ENCODE measurements at regions not wholly inside any gene's neighbourhood (a gene's known extent, or its start where the extent isn't known, plus 50 kb on each side); places are given as distances from the start of the nearest gene placed in this dataset.
"Not testable (repeated sequence)": the region's sequence is repeated elsewhere in the genome, so short reads cannot be mapped to it uniquely, and the experiment has no call there.

DNA sequence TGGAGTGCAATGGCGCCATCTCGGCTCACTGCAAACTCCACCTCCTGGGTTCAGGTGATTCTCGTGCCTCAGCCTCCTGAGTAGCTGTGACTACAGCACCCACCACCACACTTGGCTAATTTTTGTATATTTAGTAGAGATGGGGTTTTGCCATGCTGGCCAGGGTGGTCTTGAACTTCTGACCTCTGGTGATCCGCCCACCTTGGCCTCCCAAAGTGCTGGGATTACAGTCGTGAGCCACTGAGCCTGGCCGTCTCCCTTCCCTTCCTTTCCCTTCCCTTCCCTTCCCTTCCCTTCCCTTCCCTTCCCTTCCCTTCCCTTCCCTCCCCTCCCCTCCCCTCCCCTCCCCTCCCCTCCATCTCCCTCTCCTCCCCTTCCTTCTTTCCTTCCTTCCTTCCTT, 248.9 kb downstream of the NPIPA7 start:
- H3K27me3 Mint-ChIP-seq (ENCODE audit: unreplicated experiment); H3K36me3 Mint-ChIP-seq (ENCODE audit: unreplicated experiment): not testable (repeated sequence)

DNA sequence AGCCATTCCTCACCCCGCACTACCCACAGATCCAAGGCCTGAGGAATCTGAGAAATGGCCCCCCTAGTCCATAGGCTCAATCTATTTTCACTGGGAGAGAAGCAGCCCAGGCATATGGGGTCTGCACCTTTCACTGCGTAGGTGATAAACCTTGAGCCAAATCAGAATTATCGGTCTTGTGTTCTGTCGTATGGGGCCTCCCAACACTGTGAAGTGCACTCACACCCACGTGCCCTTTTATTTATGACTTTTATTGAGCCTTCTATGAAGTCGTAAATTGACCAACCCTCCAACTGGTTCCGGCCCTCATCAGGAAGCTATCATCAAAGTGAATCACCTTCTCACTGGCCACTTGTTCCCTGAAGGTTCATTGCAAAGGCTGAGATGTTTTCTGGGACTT, 259.3 kb downstream of the NPIPA7 start:
- H3K27ac Mint-ChIP-seq (ENCODE audit: unreplicated experiment); DNase-seq; H3K27me3 Mint-ChIP-seq (ENCODE audit: unreplicated experiment): not testable (repeated sequence)

More for the DNA sequence above, 248.9 kb downstream of the NPIPA7 start:
- not testable (repeated sequence) for DNase-seq; H3K4me3 Mint-ChIP-seq (ENCODE audit: unreplicated experiment); H3K27ac Mint-ChIP-seq (ENCODE audit: unreplicated experiment); H3K9me3 Mint-ChIP-seq (ENCODE audit: unreplicated experiment); H3K4me1 Mint-ChIP-seq (ENCODE audit: low read depth, unreplicated experiment)

DNA sequence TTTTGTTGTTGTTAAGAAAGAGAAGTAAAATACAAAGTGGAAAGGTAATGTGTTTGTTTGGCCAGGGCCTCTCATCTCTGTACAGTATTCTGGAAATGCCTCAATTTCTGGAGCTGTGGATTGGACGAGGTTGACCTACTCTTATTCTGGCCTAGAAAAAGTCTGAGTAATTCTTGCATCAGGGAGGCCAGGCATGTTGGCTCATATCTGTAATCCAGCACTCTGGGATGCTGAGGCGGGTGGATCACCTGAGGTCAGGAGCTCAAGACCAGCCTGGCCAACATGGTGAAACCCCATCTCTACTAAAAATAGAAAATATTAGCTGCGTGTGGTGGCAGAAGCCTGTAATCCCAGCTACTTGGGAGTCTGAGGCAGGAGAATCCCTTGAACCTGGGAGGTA, 259.8 kb downstream of the NPIPA7 start:
- H3K4me3 Mint-ChIP-seq (ENCODE audit: unreplicated experiment); DNase-seq; H3K4me1 Mint-ChIP-seq (ENCODE audit: low read depth, unreplicated experiment); H3K27ac Mint-ChIP-seq (ENCODE audit: unreplicated experiment); H3K9me3 Mint-ChIP-seq (ENCODE audit: unreplicated experiment); H3K36me3 Mint-ChIP-seq (ENCODE audit: unreplicated experiment); H3K27me3 Mint-ChIP-seq (ENCODE audit: unreplicated experiment): not testable (repeated sequence)

More for the DNA sequence above, 259.3 kb downstream of the NPIPA7 start:
- not testable (repeated sequence) for H3K4me1 Mint-ChIP-seq (ENCODE audit: low read depth, unreplicated experiment); H3K4me3 Mint-ChIP-seq (ENCODE audit: unreplicated experiment); H3K36me3 Mint-ChIP-seq (ENCODE audit: unreplicated experiment); H3K9me3 Mint-ChIP-seq (ENCODE audit: unreplicated experiment)

DNA sequence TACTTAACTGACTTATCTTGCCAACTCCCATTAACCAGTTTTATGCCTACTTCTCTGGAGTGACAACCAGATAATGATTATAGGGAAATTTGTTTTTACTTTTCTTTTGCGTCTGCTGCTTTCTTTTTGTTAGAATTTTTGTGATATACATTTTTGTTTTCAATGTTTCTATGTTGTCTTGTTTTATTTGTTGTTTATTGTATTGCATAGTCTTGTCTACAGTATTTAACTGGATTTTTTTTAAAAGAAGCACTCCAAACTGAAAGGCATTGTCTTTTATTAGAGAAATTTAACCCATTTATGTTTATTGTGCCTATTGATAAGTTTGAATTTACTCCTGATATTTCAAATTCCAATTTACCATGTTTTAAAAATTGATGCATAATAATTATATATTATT, 264.9 kb downstream of the NPIPA7 start:
- H3K4me3 Mint-ChIP-seq (ENCODE audit: unreplicated experiment); H3K4me1 Mint-ChIP-seq (ENCODE audit: low read depth, unreplicated experiment); H3K27me3 Mint-ChIP-seq (ENCODE audit: unreplicated experiment); H3K9me3 Mint-ChIP-seq (ENCODE audit: unreplicated experiment); DNase-seq; H3K27ac Mint-ChIP-seq (ENCODE audit: unreplicated experiment); H3K36me3 Mint-ChIP-seq (ENCODE audit: unreplicated experiment): not testable (repeated sequence)

DNA sequence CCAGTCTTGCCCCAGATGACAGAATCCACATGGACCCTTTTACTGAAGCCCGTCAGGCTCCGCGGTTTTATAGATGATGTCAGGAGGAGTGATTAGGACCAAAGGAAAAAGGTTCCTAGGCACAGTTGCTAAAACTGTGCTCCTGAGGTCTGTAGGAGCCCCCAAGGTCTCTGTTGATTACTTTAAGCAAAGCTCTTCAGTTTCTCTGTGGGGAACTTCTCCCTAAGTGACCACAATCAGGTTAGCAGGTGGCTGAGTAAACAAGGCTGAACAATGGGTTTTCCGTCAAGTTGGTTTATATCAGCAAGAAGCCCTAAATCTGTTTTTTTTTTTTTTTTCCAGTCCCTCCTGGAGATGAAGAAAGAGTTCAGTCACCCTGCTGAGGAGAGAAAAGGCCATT, 269.1 kb downstream of the NPIPA7 start:
- not testable (repeated sequence) for DNase-seq; H3K27me3 Mint-ChIP-seq (ENCODE audit: unreplicated experiment)

DNA sequence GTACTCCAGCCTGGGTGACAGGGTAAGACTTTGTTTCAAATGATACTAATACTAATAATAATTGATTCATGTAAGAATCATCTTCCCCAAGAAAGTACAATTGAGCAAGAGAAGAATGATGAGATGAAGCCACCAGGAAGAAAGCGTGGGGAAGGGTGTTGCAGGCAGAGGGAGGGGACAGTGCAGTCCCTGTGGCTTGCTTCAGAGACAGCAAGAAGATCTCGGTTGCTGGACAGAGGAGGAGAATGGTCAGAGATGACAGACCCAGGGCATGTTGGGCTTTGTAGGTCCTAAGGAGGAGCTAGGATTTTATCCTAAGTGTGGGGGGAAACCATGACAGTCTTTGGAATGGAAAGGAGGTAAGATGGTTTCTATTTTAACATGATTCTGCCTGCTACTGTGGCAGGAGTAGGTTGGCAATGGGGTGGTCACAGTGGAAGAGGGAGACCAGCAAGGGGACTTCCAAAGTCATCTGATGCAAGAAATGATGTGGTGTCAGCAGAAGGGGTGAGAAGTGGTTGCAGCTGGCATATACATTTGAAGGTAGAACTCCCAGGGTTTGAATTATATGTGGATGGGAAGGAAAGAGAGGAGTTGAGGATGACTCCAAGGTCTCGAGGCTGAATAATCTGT, 293.4 kb downstream of the NPIPA7 start:
- not testable (repeated sequence) for H3K36me3 Mint-ChIP-seq (ENCODE audit: unreplicated experiment); DNase-seq; H3K4me3 Mint-ChIP-seq (ENCODE audit: unreplicated experiment); H3K4me1 Mint-ChIP-seq (ENCODE audit: low read depth, unreplicated experiment); H3K27ac Mint-ChIP-seq (ENCODE audit: unreplicated experiment); H3K27me3 Mint-ChIP-seq (ENCODE audit: unreplicated experiment); H3K9me3 Mint-ChIP-seq (ENCODE audit: unreplicated experiment)

More for the DNA sequence above, 269.1 kb downstream of the NPIPA7 start:
- not testable (repeated sequence) for H3K4me1 Mint-ChIP-seq (ENCODE audit: low read depth, unreplicated experiment); H3K36me3 Mint-ChIP-seq (ENCODE audit: unreplicated experiment); H3K9me3 Mint-ChIP-seq (ENCODE audit: unreplicated experiment); H3K4me3 Mint-ChIP-seq (ENCODE audit: unreplicated experiment); H3K27ac Mint-ChIP-seq (ENCODE audit: unreplicated experiment)

DNA sequence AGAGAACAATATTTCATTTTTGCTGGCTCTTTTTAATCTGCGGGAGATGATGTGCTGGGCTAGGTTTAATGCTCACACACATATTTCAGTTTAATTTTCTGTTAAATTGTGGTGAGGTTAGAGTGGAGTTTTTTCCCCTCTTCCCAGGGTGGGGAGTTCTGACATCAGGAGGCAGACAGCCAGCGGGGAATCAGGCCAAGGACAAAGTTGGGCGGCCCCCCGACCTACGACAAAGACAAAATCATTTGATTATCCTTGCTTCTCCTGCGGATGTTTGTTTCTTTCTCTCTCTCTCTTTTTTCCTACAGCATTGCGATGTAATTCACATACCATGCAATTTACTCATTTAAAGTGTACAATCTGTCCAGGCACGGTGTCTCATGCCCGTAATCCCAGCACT, 295.9 kb downstream of the NPIPA7 start:
- not testable (repeated sequence) for DNase-seq; H3K4me3 Mint-ChIP-seq (ENCODE audit: unreplicated experiment); H3K27me3 Mint-ChIP-seq (ENCODE audit: unreplicated experiment); H3K9me3 Mint-ChIP-seq (ENCODE audit: unreplicated experiment); H3K36me3 Mint-ChIP-seq (ENCODE audit: unreplicated experiment); H3K27ac Mint-ChIP-seq (ENCODE audit: unreplicated experiment); H3K4me1 Mint-ChIP-seq (ENCODE audit: low read depth, unreplicated experiment)

DNA sequence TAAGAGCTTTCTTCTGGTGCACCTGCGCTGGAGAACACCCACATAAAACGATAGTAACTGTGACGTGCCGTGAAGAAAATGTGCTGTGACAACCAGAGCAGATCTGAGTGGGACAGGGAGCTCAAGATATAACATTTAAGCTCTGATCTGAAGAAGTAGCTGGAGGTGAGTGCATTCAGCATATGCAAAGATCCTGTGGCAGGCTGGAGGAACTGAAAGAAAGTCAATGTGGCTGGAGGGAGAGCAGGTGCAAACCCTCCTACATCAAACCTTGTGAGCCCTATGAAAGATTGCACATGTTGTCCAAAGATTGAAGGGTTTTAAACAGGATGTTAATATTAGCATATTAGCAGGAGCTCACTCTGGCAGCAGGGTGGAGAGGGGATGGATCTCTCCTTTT, 342.9 kb downstream of the NPIPA7 start:
- not testable (repeated sequence) for H3K4me3 Mint-ChIP-seq (ENCODE audit: unreplicated experiment); H3K27me3 Mint-ChIP-seq (ENCODE audit: unreplicated experiment); DNase-seq; H3K27ac Mint-ChIP-seq (ENCODE audit: unreplicated experiment); H3K36me3 Mint-ChIP-seq (ENCODE audit: unreplicated experiment); H3K9me3 Mint-ChIP-seq (ENCODE audit: unreplicated experiment); H3K4me1 Mint-ChIP-seq (ENCODE audit: low read depth, unreplicated experiment)

DNA sequence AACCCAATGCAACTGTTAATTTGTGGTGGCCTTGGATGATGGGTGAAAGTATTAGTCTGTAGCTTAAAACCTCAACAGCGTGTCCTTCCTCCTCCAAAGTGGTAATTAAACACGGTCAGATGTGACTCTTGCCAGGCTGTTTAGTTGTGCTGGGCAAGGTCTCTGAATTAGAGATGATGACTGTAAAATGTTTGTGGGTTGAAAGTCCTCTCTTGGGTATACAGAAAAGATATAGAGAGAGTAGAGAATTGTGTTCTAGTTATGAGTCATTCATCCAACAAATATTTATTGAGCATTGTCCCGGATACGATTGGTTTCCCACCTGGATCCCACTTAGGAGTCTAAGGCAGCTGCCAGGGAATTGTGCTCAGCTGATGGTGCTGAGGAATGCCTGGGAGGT, 343.7 kb downstream of the NPIPA7 start:
- H3K36me3 Mint-ChIP-seq (ENCODE audit: unreplicated experiment); H3K27me3 Mint-ChIP-seq (ENCODE audit: unreplicated experiment); H3K4me3 Mint-ChIP-seq (ENCODE audit: unreplicated experiment); H3K4me1 Mint-ChIP-seq (ENCODE audit: low read depth, unreplicated experiment); H3K9me3 Mint-ChIP-seq (ENCODE audit: unreplicated experiment); H3K27ac Mint-ChIP-seq (ENCODE audit: unreplicated experiment); DNase-seq: not testable (repeated sequence)

DNA sequence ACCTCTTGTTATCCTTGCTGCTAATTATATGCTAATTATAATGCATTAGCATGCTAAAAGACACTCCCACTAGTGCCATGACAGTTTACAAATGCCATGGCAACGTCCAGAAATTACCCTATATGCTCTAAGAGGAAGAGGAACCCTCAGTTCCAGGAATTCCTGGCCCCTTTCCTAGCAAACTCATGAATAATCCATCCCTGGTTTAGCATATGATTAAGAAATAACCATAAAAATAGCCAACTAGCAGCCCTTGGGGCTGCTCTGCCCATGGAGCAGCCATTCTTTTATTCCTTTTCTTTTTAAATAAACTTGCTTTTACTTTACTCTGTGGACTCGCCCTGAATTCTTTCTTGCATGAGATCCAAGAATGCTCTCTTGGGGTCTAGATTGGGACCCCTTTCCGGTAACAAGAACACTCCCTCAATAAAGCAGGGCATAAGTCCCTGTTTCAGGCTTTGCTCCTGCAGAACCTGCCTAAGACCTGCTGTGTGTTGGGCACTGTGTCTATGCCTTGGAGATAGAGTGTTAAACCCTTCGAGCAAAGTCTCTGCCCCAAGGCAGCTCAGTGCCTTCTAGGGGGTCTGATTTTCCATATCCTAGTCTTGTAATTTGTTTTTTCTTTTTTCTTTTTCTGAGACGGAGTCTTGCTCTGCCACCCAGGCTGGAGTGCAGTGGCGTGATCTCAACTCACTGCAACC, 345.0 kb downstream of the NPIPA7 start:
- H3K4me3 Mint-ChIP-seq (ENCODE audit: unreplicated experiment); H3K9me3 Mint-ChIP-seq (ENCODE audit: unreplicated experiment); H3K27ac Mint-ChIP-seq (ENCODE audit: unreplicated experiment); H3K36me3 Mint-ChIP-seq (ENCODE audit: unreplicated experiment); H3K27me3 Mint-ChIP-seq (ENCODE audit: unreplicated experiment); DNase-seq; H3K4me1 Mint-ChIP-seq (ENCODE audit: low read depth, unreplicated experiment): not testable (repeated sequence)

DNA sequence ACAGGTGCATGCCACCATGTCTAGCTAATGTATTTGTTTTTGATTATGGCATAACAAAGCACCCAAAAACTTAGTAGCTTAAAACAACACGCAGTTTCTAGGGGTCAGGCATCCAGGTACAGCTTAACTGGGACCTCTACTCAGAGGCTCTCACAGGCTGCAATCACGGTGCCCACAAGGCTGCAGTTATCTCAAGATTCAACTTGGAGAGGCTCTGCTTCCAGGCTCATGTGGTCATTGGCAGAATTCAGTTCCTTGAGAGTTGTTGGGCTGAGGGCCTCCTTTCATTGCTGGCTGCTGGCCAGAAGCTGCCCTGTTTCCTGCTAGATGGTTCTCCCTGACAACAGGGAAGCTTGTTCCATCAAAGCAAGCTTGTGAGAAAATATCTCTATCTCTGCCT, 348.1 kb downstream of the NPIPA7 start:
- H3K9me3 Mint-ChIP-seq (ENCODE audit: unreplicated experiment); H3K4me1 Mint-ChIP-seq (ENCODE audit: low read depth, unreplicated experiment); DNase-seq; H3K36me3 Mint-ChIP-seq (ENCODE audit: unreplicated experiment); H3K27me3 Mint-ChIP-seq (ENCODE audit: unreplicated experiment); H3K27ac Mint-ChIP-seq (ENCODE audit: unreplicated experiment); H3K4me3 Mint-ChIP-seq (ENCODE audit: unreplicated experiment): not testable (repeated sequence)

DNA sequence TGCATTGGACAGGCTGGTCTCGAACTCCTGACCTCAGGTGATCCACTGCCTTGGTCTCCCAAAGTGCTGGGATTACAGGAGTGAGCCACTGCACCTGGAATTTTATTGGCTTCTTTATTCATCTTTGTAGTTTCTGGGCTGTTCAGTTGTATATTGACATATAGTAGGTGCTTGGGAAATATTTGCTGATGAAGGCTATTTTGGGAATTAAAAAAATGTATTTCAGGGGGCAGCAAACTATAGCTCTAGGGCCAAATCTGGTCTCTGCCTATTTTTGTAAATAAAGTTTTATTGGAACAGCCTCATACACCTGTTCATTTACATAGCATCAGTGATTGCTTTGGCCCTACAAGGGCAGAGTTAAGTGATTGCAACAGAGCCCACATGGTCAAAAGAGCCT, 363.6 kb downstream of the NPIPA7 start:
- not testable (repeated sequence) for H3K4me1 Mint-ChIP-seq (ENCODE audit: low read depth, unreplicated experiment); H3K27me3 Mint-ChIP-seq (ENCODE audit: unreplicated experiment); H3K36me3 Mint-ChIP-seq (ENCODE audit: unreplicated experiment); H3K27ac Mint-ChIP-seq (ENCODE audit: unreplicated experiment); DNase-seq; H3K4me3 Mint-ChIP-seq (ENCODE audit: unreplicated experiment); H3K9me3 Mint-ChIP-seq (ENCODE audit: unreplicated experiment)
